Stimulated activated effector memory CD8-positive, alpha-beta T cell treated with anti-CD3 and anti-CD28 coated beads, Interleukin-12 subunit alpha, Interleukin-12 subunit beta, amount 100 ng/mL, for 72 hours (primary cell): ENCODE measurements at regions not wholly inside any gene's neighbourhood (a gene's known extent, or its start where the extent isn't known, plus 50 kb on each side); places are given as distances from the start of the nearest gene placed in this dataset.
"Not testable (repeated sequence)": the region's sequence is repeated elsewhere in the genome, so short reads cannot be mapped to it uniquely, and the experiment has no call there.

Experiments
- ATAC-seq: fragments of 150-1000 bp; cut with Tn5 transposase; 2 replicates; pipeline ENCODE4 v1.10.0; 2021
- DNase-seq, 2 donors: peaks; one replicate each; pipeline ENCODE4 v3.0.0; 2021 to 2022; ENCODE audit warnings: low spot score in 2 of 2
- H3K27ac Mint-ChIP-seq: one replicate; pipeline ENCODE4 v1.8.0; 2022; ENCODE audit warnings: mild to moderate bottlenecking, mixed read lengths
- H3K36me3 Mint-ChIP-seq: one replicate; pipeline ENCODE4 v1.8.0; 2022; ENCODE audit warnings: mild to moderate bottlenecking, mixed read lengths
- H3K4me1 Mint-ChIP-seq: one replicate; pipeline ENCODE4 v1.8.0; 2022; ENCODE audit warnings: mixed read lengths
- H3K4me3 Mint-ChIP-seq: one replicate; pipeline ENCODE4 v1.8.0; 2022; ENCODE audit warnings: mild to moderate bottlenecking, mixed read lengths
- H3K9me3 Mint-ChIP-seq: one replicate; pipeline ENCODE4 v1.8.0; 2022; ENCODE audit warnings: mixed read lengths

- DNase-seq (no peak), ATAC-seq (no peak)
- Mint-ChIP-seq H3K4me1 (no peaks in the 10 kb centered on the region), H3K9me3 (peaks cover 19% of the 10 kb centered on the region), H3K27ac (no peak overlapping the region), H3K4me3 (no peak overlapping the region), H3K36me3 (no peaks in the 10 kb centered on the region)
These were observed 183.3 kb upstream of the LRP1B start for GRCh38 chr2:142314164-142314563.

- H3K4me1 Mint-ChIP-seq = no peaks in the 10 kb centered on the region
- H3K4me3 Mint-ChIP-seq = no peak overlapping the region
- ATAC-seq (no peak), DNase-seq (no peak)
- H3K9me3 Mint-ChIP-seq = peaks cover 20% of the 10 kb centered on the region
- H3K36me3 Mint-ChIP-seq = no peaks in the 10 kb centered on the region
- H3K27ac Mint-ChIP-seq = no peak overlapping the region
These were observed 179.7 kb upstream of the LRP1B start for GRCh38 chr2:142310530-142310929.

- Mint-ChIP-seq H3K4me3 (no peak overlapping the region), H3K27ac (no peak overlapping the region), H3K36me3 (no peaks in the 10 kb centered on the region), H3K9me3 (peaks cover 30% of the 10 kb centered on the region), H3K4me1 (no peaks in the 10 kb centered on the region)
- ATAC-seq (no peak), DNase-seq (no peak)
These were observed 177.9 kb upstream of the LRP1B start for GRCh38 chr2:142308744-142309143.

- no peak overlapping the region for H3K4me3 Mint-ChIP-seq
- no peak overlapping the region for H3K27ac Mint-ChIP-seq
- H3K36me3 Mint-ChIP-seq = no peaks in the 10 kb centered on the region
- ATAC-seq = no peak
- DNase-seq = no peak
- H3K4me1 Mint-ChIP-seq = no peaks in the 10 kb centered on the region
- peaks cover 32% of the 10 kb centered on the region for H3K9me3 Mint-ChIP-seq
These were observed 176.8 kb upstream of the LRP1B start for GRCh38 chr2:142307616-142308115.

GRCh38 chr2:142307086-142307485 lies 176.3 kb upstream of the LRP1B start:
- no peaks in the 10 kb centered on the region for H3K4me1 Mint-ChIP-seq
- H3K4me3 Mint-ChIP-seq = no peak overlapping the region
- DNase-seq (no peak), ATAC-seq (no peak)
- H3K36me3 Mint-ChIP-seq = no peaks in the 10 kb centered on the region
- no peak overlapping the region for H3K27ac Mint-ChIP-seq
- H3K9me3 Mint-ChIP-seq = peaks cover 32% of the 10 kb centered on the region

- no peak overlapping the region for H3K27ac Mint-ChIP-seq
- H3K36me3 Mint-ChIP-seq = no peaks in the 10 kb centered on the region
- no peaks in the 10 kb centered on the region for H3K4me1 Mint-ChIP-seq
- peaks cover 28% of the 10 kb centered on the region for H3K9me3 Mint-ChIP-seq
- ATAC-seq (no peak), DNase-seq (no peak)
- H3K4me3 Mint-ChIP-seq = no peak overlapping the region
These were observed 175.3 kb upstream of the LRP1B start for GRCh38 chr2:142306131-142306530.

GRCh38 chr2:142300517-142300916 lies 169.7 kb upstream of the LRP1B start:
- H3K4me3 Mint-ChIP-seq = no peak overlapping the region
- ATAC-seq (no peak), DNase-seq (no peak)
- H3K36me3 Mint-ChIP-seq = no peaks in the 10 kb centered on the region
- H3K4me1 Mint-ChIP-seq = no peaks in the 10 kb centered on the region
- H3K27ac Mint-ChIP-seq = no peak overlapping the region
- peaks cover 27% of the 10 kb centered on the region for H3K9me3 Mint-ChIP-seq

- peaks cover 23% of the 10 kb centered on the region for H3K9me3 Mint-ChIP-seq
- ATAC-seq (no peak), DNase-seq (no peak)
- no peak overlapping the region for H3K27ac Mint-ChIP-seq
- no peaks in the 10 kb centered on the region for H3K4me1 Mint-ChIP-seq
- H3K36me3 Mint-ChIP-seq = no peaks in the 10 kb centered on the region
- H3K4me3 Mint-ChIP-seq = no peak overlapping the region
These were observed 168.2 kb upstream of the LRP1B start for GRCh38 chr2:142299021-142299420.

GRCh38 chr2:142294225-142294624 lies 163.4 kb upstream of the LRP1B start:
- ATAC-seq (no peak), DNase-seq (no peak)
- no peaks in the 10 kb centered on the region for H3K4me1 Mint-ChIP-seq
- H3K36me3 Mint-ChIP-seq = no peaks in the 10 kb centered on the region
- no peak overlapping the region for H3K27ac Mint-ChIP-seq
- H3K4me3 Mint-ChIP-seq = no peak overlapping the region
- peaks cover 16% of the 10 kb centered on the region for H3K9me3 Mint-ChIP-seq

GRCh38 chr2:142291969-142292368 lies 161.2 kb upstream of the LRP1B start:
- Mint-ChIP-seq H3K9me3 (peaks cover 16% of the 10 kb centered on the region), H3K27ac (no peak overlapping the region), H3K36me3 (no peaks in the 10 kb centered on the region), H3K4me3 (no peak overlapping the region), H3K4me1 (no peaks in the 10 kb centered on the region)
- no peak for DNase-seq
- ATAC-seq = no peak

- H3K27ac Mint-ChIP-seq = no peak overlapping the region
- H3K4me1 Mint-ChIP-seq = no peaks in the 10 kb centered on the region
These were observed 160.1 kb upstream of the LRP1B start for GRCh38 chr2:142290931-142291330.

GRCh38 chr2:142286618-142287017 lies 155.8 kb upstream of the LRP1B start:
- ATAC-seq (no peak), DNase-seq (no peak)
- no peaks in the 10 kb centered on the region for H3K4me1 Mint-ChIP-seq
- H3K36me3 Mint-ChIP-seq = no peaks in the 10 kb centered on the region
- H3K9me3 Mint-ChIP-seq = peaks cover 6% of the 10 kb centered on the region
- no peak overlapping the region for H3K27ac Mint-ChIP-seq
- H3K4me3 Mint-ChIP-seq = no peak overlapping the region

More at GRCh38 chr2:142290931-142291330, 160.1 kb upstream of the LRP1B start:
- peaks cover 13% of the 10 kb centered on the region for H3K9me3 Mint-ChIP-seq
- no peak overlapping the region for H3K4me3 Mint-ChIP-seq
- H3K36me3 Mint-ChIP-seq = no peaks in the 10 kb centered on the region
- ATAC-seq (no peak), DNase-seq (no peak)

GRCh38 chr2:142285480-142285879 lies 154.7 kb upstream of the LRP1B start:
- peaks cover 7% of the 10 kb centered on the region for H3K9me3 Mint-ChIP-seq
- no peaks in the 10 kb centered on the region for H3K4me1 Mint-ChIP-seq
- ATAC-seq = no peak
- H3K27ac Mint-ChIP-seq = no peak overlapping the region
- H3K36me3 Mint-ChIP-seq = no peaks in the 10 kb centered on the region
- DNase-seq = no peak
- H3K4me3 Mint-ChIP-seq = no peak overlapping the region

GRCh38 chr2:142284336-142284735 lies 153.5 kb upstream of the LRP1B start:
- not testable (repeated sequence) for DNase-seq, ATAC-seq, H3K27ac Mint-ChIP-seq, H3K4me3 Mint-ChIP-seq, H3K4me1 Mint-ChIP-seq, H3K9me3 Mint-ChIP-seq, H3K36me3 Mint-ChIP-seq

- H3K4me3 Mint-ChIP-seq = no peak overlapping the region
- no peak for DNase-seq
- no peaks in the 10 kb centered on the region for H3K4me1 Mint-ChIP-seq
- no peak overlapping the region for H3K27ac Mint-ChIP-seq
- H3K36me3 Mint-ChIP-seq = no peaks in the 10 kb centered on the region
- ATAC-seq = no peak
- peaks cover 15% of the 10 kb centered on the region for H3K9me3 Mint-ChIP-seq
These were observed 150.0 kb upstream of the LRP1B start for GRCh38 chr2:142280831-142281230.

- H3K9me3 Mint-ChIP-seq = peaks cover 18% of the 10 kb centered on the region
- no peaks in the 10 kb centered on the region for H3K36me3 Mint-ChIP-seq
- no peak for DNase-seq
- no peak for ATAC-seq
- no peak overlapping the region for H3K27ac Mint-ChIP-seq
- no peak overlapping the region for H3K4me3 Mint-ChIP-seq
- H3K4me1 Mint-ChIP-seq = no peaks in the 10 kb centered on the region
These were observed 140.2 kb upstream of the LRP1B start for GRCh38 chr2:142270990-142271389.

GRCh38 chr2:142270291-142270690 lies 139.5 kb upstream of the LRP1B start:
- no peak for ATAC-seq
- H3K4me3 Mint-ChIP-seq = no peak overlapping the region
- peaks cover 17% of the 10 kb centered on the region for H3K9me3 Mint-ChIP-seq
- no peak for DNase-seq
- H3K4me1 Mint-ChIP-seq = no peaks in the 10 kb centered on the region
- H3K36me3 Mint-ChIP-seq = no peaks in the 10 kb centered on the region
- no peak overlapping the region for H3K27ac Mint-ChIP-seq
